BJ (cell line): ENCODE measurements at regions not wholly inside any gene's neighbourhood (a gene's known extent, or its start where the extent isn't known, plus 50 kb on each side); places are given as distances from the start of the nearest gene placed in this dataset.

ENCODE experiments used
- CTCF ChIA-PET: fragments of 350-600 bp; formaldehyde crosslinking; extraction: SDS; loops from one replicate; lab custom pipeline; 2021; ENCODE audit warnings: antibody characterized with exemption, inconsistent platforms; lab: Yijun Ruan, JAX
- POLR2A ChIA-PET: fragments of 300-600 bp; sonication (Branson Sonifier 250); formaldehyde crosslinking; extraction: SDS; loops from one replicate; lab custom pipeline; 2021; ENCODE audit warnings: antibody characterized with exemption; lab: Charles Lee
- DNase-seq: peaks from one replicate; pipeline ENCODE4 v3.0.0-alpha.2; 2011; ENCODE audit warnings: low read depth
- H3K27me3 ChIP-seq: 2 replicates; pipeline ENCODE4 v1.6.0; 2011; ENCODE audit warnings: low read length; ENCODE audit not compliant: control insufficient read depth, insufficient read depth
- H3K36me3 ChIP-seq: 2 replicates; pipeline ENCODE4 v1.5.1; 2011; ENCODE audit warnings: low read length; ENCODE audit not compliant: control insufficient read depth, insufficient read depth
- H3K4me3 ChIP-seq: 2 replicates; pipeline ENCODE4 v1.5.1; 2011; ENCODE audit warnings: low read depth, mild to moderate bottlenecking, control low read depth, low read length
- TF ChIP-seq, protein P1 (sequence below): IDR thresholded peaks from 2 replicates; pipeline ENCODE4 v1.5.1; 2011; ENCODE audit warnings: low read depth, mild to moderate bottlenecking, control low read depth, inconsistent platforms, low read length, moderate library complexity; ENCODE audit not compliant: insufficient read depth

DNA sequence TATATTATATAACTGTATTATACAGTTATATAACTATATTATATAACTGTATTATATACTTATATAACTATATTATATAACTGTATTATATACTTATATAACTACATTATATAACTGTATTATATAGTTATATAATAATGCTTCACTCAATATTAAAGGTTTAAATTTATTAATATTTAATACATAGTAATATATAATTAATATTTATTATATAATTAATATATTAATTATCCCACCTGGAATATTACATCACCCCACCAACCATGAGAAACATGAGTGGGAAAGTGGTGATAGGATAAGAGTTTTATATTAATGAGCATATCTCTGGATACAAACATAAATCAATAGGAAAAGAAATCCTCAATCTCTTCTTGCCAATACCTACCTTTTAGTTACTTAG is 487.1 kb upstream of the LRRTM4 start:
- CTCF ChIA-PET, result no interaction called here
- no peaks in the 10 kb centered on the region for H3K27me3 ChIP-seq
- no peak overlapping the region for H3K4me3 ChIP-seq
- POLR2A ChIA-PET, result no interaction called here
- H3K36me3 ChIP-seq, result no peaks in the 10 kb centered on the region
- TF ChIP-seq, protein P1, sequence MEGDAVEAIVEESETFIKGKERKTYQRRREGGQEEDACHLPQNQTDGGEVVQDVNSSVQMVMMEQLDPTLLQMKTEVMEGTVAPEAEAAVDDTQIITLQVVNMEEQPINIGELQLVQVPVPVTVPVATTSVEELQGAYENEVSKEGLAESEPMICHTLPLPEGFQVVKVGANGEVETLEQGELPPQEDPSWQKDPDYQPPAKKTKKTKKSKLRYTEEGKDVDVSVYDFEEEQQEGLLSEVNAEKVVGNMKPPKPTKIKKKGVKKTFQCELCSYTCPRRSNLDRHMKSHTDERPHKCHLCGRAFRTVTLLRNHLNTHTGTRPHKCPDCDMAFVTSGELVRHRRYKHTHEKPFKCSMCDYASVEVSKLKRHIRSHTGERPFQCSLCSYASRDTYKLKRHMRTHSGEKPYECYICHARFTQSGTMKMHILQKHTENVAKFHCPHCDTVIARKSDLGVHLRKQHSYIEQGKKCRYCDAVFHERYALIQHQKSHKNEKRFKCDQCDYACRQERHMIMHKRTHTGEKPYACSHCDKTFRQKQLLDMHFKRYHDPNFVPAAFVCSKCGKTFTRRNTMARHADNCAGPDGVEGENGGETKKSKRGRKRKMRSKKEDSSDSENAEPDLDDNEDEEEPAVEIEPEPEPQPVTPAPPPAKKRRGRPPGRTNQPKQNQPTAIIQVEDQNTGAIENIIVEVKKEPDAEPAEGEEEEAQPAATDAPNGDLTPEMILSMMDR, result no peak
- DNase-seq, result no peak

DNA sequence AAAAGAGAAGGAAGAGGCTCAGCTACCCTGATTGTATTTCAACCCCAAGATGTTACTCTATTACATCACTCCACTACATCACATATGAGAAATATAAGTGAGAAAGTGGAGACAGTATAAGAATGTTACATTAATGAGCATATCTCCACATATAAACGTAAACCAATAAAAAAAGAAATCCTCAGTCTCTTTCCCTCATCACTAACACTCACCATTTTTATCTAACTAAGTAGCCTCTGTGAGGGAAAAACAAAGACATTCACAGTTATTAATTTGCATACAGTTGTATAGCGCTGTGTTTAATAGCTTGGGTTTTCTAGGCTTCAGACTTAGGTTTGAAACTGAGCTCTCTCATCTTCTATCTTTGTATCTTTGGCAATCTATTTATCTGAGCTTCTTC is 489.1 kb upstream of the LRRTM4 start:
- H3K36me3 ChIP-seq, result no peaks in the 10 kb centered on the region
- no peaks in the 10 kb centered on the region for H3K27me3 ChIP-seq
- DNase-seq, result no peak
- ChIA-PET CTCF (no interaction called here), POLR2A (no interaction called here)
- TF ChIP-seq, protein P1, result no peak
- H3K4me3 ChIP-seq, result no peak overlapping the region

GRCh38 chr2:78020491-78020890 is 498.3 kb upstream of the LRRTM4 start:
- CTCF ChIA-PET, result no interaction called here
- Histone ChIP-seq H3K4me3 (no peak overlapping the region), H3K27me3 (no peaks in the 10 kb centered on the region), H3K36me3 (no peaks in the 10 kb centered on the region)
- POLR2A ChIA-PET, result no interaction called here
- TF ChIP-seq, protein P1, result no peak
- no peak for DNase-seq

- ChIA-PET POLR2A (no interaction called here), CTCF (no interaction called here)
- TF ChIP-seq, protein P1, result no peak
- H3K36me3 ChIP-seq, result no peaks in the 10 kb centered on the region
- no peak overlapping the region for H3K4me3 ChIP-seq
- no peaks in the 10 kb centered on the region for H3K27me3 ChIP-seq
- no peak for DNase-seq
Observed at GRCh38 chr2:78023356-78023755, 501.2 kb upstream of the LRRTM4 start.

- DNase-seq, result no peak
- no peaks in the 10 kb centered on the region for H3K36me3 ChIP-seq
- ChIA-PET POLR2A (no interaction called here), CTCF (no interaction called here)
- TF ChIP-seq, protein P1, result no peak
- H3K27me3 ChIP-seq, result no peaks in the 10 kb centered on the region
- H3K4me3 ChIP-seq, result no peak overlapping the region
Observed at GRCh38 chr2:78024996-78025395, 502.8 kb upstream of the LRRTM4 start.
